Parathyroid adenoma (tissue), 2 donors: ENCODE measurements at regions not wholly inside any gene's neighbourhood (a gene's known extent, or its start where the extent isn't known, plus 50 kb on each side); places are given as distances from the start of the nearest gene placed in this dataset.
"Not testable (repeated sequence)": the region's sequence is repeated elsewhere in the genome, so short reads cannot be mapped to it uniquely, and the experiment has no call there.

Experiments used
- H2AFZ ChIP-seq: fragments of 300-600 bp; sonication (generic); one replicate; pipeline ENCODE4 v1.7.0; 2017; ENCODE audit warnings: antibody characterized with exemption, mild to moderate bottlenecking
- H3K27ac ChIP-seq: fragments of 300-600 bp; sonication (generic); one replicate; pipeline ENCODE4 v1.7.0; 2017
- H3K27me3 ChIP-seq: fragments of 300-600 bp; sonication (generic); one replicate; pipeline ENCODE4 v1.7.0; 2017; ENCODE audit warnings: low read length; ENCODE audit not compliant: control insufficient read depth, insufficient read depth
- H3K36me3 ChIP-seq: fragments of 300-600 bp; sonication (generic); one replicate; pipeline ENCODE4 v1.7.0; 2017; ENCODE audit warnings: low read length; ENCODE audit not compliant: control insufficient read depth, insufficient read depth
- H3K4me1 ChIP-seq: fragments of 300-600 bp; sonication (generic); one replicate; pipeline ENCODE4 v1.7.0; 2017; ENCODE audit warnings: control low read depth
- H3K4me2 ChIP-seq: fragments of 300-600 bp; sonication (generic); one replicate; pipeline ENCODE4 v1.7.0; 2017; ENCODE audit warnings: low read length
- H3K4me3 ChIP-seq: fragments of 300-600 bp; sonication (generic); one replicate; pipeline ENCODE4 v1.7.0; 2017; ENCODE audit warnings: low read depth, low read length
- H3K79me2 ChIP-seq: fragments of 300-600 bp; sonication (generic); one replicate; pipeline ENCODE4 v1.7.0; 2017; ENCODE audit warnings: control low read depth
- H3K9ac ChIP-seq: fragments of 300-600 bp; sonication (generic); one replicate; pipeline ENCODE4 v1.7.0; 2017; ENCODE audit warnings: mild to moderate bottlenecking
- H3K9me3 ChIP-seq: fragments of 300-600 bp; sonication (generic); one replicate; pipeline ENCODE4 v1.7.0; 2017; ENCODE audit warnings: low read length; ENCODE audit not compliant: control insufficient read depth
- TF ChIP-seq, protein P1 (sequence below): fragments of 300-600 bp; sonication (generic); IDR thresholded peaks from one replicate; pipeline ENCODE4 v1.7.0; 2017; ENCODE audit warnings: antibody characterized with exemption, mild to moderate bottlenecking
- donor health status: primary hyperparathyroidism.

GRCh38 chr3:75395580-75396315 is 268.4 kb upstream of the FRG2C start:
- Histone ChIP-seq H3K9me3 (no peaks in the 10 kb centered on the region), H2AFZ (no peak overlapping the region), H3K4me3 (peak overlapping the region; percentile 13), H3K4me1 (no peaks in the 10 kb centered on the region), H3K4me2 (peak overlapping the region; percentile 63), H3K27me3 (no peaks in the 10 kb centered on the region), H3K27ac (no peak overlapping the region), H3K36me3 (no peaks in the 10 kb centered on the region), H3K9ac (no peak overlapping the region), H3K79me2 (no peaks in the 10 kb centered on the region)
- TF ChIP-seq, protein P1, sequence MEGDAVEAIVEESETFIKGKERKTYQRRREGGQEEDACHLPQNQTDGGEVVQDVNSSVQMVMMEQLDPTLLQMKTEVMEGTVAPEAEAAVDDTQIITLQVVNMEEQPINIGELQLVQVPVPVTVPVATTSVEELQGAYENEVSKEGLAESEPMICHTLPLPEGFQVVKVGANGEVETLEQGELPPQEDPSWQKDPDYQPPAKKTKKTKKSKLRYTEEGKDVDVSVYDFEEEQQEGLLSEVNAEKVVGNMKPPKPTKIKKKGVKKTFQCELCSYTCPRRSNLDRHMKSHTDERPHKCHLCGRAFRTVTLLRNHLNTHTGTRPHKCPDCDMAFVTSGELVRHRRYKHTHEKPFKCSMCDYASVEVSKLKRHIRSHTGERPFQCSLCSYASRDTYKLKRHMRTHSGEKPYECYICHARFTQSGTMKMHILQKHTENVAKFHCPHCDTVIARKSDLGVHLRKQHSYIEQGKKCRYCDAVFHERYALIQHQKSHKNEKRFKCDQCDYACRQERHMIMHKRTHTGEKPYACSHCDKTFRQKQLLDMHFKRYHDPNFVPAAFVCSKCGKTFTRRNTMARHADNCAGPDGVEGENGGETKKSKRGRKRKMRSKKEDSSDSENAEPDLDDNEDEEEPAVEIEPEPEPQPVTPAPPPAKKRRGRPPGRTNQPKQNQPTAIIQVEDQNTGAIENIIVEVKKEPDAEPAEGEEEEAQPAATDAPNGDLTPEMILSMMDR: no peak

- Histone ChIP-seq H3K9ac (no peak overlapping the region), H3K4me1 (no peaks in the 10 kb centered on the region), H3K9me3 (no peaks in the 10 kb centered on the region), H3K27ac (no peak overlapping the region), H3K79me2 (no peaks in the 10 kb centered on the region), H3K36me3 (no peaks in the 10 kb centered on the region), H3K27me3 (no peaks in the 10 kb centered on the region), H3K4me2 (peak overlapping the region; percentile 63), H2AFZ (no peak overlapping the region), H3K4me3 (peak overlapping the region; percentile 13)
- TF ChIP-seq, protein P1: no peak
Observed at GRCh38 chr3:75396316-75396802, 267.8 kb upstream of the FRG2C start.

DNA sequence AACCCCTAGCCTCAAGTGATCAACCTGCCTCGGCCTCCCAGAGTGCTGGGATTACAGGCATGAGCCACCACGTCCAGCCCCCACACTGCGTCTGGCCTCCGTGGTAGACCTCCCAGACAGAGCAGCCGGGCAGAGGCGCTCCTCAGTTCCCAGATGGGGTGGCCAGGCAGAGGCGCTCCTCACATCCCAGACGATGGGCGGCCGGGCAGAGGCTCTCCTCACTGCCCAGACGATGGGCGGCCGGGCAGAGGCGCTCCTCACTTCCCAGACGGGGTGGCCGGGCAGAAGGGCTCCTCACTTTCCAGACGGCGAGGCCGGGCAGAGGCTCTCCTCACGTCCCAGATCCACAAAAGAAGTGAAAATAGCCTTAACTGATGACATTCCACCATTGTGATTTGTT is 266.6 kb upstream of the FRG2C start:
- not testable (repeated sequence) for H3K36me3 ChIP-seq, H3K4me3 ChIP-seq, H3K4me1 ChIP-seq, H3K9me3 ChIP-seq, H3K4me2 ChIP-seq, H2AFZ ChIP-seq, H3K27ac ChIP-seq, H3K79me2 ChIP-seq, H3K27me3 ChIP-seq, H3K9ac ChIP-seq

- H3K4me1 ChIP-seq, H3K9ac ChIP-seq, H3K9me3 ChIP-seq, H2AFZ ChIP-seq, H3K27me3 ChIP-seq, H3K79me2 ChIP-seq, H3K36me3 ChIP-seq, H3K4me2 ChIP-seq, H3K4me3 ChIP-seq, H3K27ac ChIP-seq: not testable (repeated sequence)
- TF ChIP-seq, protein P1: peak; percentile 81
Observed at GRCh38 chr3:75422101-75422945, 241.8 kb upstream of the FRG2C start.

GRCh38 chr3:75425379-75425778 is 238.7 kb upstream of the FRG2C start:
- not testable (repeated sequence) for H3K27ac ChIP-seq, H2AFZ ChIP-seq, H3K9ac ChIP-seq, H3K36me3 ChIP-seq, H3K9me3 ChIP-seq, H3K4me1 ChIP-seq, H3K79me2 ChIP-seq, H3K4me3 ChIP-seq, H3K27me3 ChIP-seq, H3K4me2 ChIP-seq

DNA sequence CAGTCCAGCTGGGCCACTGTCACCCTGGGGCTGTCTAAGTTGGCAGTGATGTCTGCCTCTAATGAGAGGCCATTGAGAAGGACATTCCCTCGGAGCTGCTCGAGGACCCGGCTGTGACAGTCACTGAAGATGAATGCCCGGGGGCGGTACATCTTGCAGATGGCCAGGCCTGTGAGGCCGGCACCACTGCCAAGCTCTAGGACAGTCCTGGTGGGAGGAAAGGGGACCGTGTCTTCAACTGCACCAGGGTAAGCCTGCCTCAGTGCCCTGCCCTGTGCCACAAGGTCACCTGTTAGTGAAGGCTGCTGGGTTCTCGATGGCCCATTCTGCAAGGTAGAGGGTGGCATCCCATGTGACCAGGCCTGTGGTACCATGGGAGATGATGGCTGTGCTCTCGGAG is 236.6 kb upstream of the FRG2C start:
- not testable (repeated sequence) for H3K36me3 ChIP-seq, H2AFZ ChIP-seq, H3K27me3 ChIP-seq, H3K4me1 ChIP-seq, H3K9ac ChIP-seq, H3K4me2 ChIP-seq, H3K4me3 ChIP-seq, H3K79me2 ChIP-seq, H3K9me3 ChIP-seq
- peak overlapping the region; percentile 68 for H3K27ac ChIP-seq

GRCh38 chr3:75427906-75428305 is 236.2 kb upstream of the FRG2C start:
- H3K4me2 ChIP-seq, H3K36me3 ChIP-seq, H3K79me2 ChIP-seq, H2AFZ ChIP-seq, H3K4me3 ChIP-seq, H3K27me3 ChIP-seq, H3K9ac ChIP-seq, H3K9me3 ChIP-seq, H3K4me1 ChIP-seq: not testable (repeated sequence)
- peak overlapping the region; percentile 68 for H3K27ac ChIP-seq
